B cell (primary cell): ENCODE measurements at regions not wholly inside any gene's neighbourhood (a gene's known extent, or its start where the extent isn't known, plus 50 kb on each side); places are given as distances from the start of the nearest gene placed in this dataset.
"Not testable (repeated sequence)": the region's sequence is repeated elsewhere in the genome, so short reads cannot be mapped to it uniquely, and the experiment has no call there.

ENCODE experiments used
- ATAC-seq: fragments of 200-7000 bp; cut with Tn5 transposase; one replicate; pipeline ENCODE4 v1.10.0; 2021; ENCODE audit warnings: low read depth, mild to moderate bottlenecking, moderate number of reproducible peaks, moderate library complexity
- CTCF ChIA-PET: fragments of 350-600 bp; sonication (Branson Sonifier 250); formaldehyde crosslinking; loops from one replicate; lab custom pipeline; 2021; ENCODE audit warnings: antibody characterized with exemption, inconsistent platforms; lab: Charles Lee
- POLR2A ChIA-PET: fragments of 350-600 bp; sonication (Branson Sonifier 250); formaldehyde crosslinking; loops from one replicate; lab custom pipeline; 2021; ENCODE audit warnings: antibody characterized with exemption; lab: Charles Lee
- DNase-seq: peaks from one replicate; pipeline ENCODE4 v3.0.0; 2013
- H2AFZ ChIP-seq: 2 replicates; pipeline ENCODE4 v1.6.1; 2012; ENCODE audit warnings: mild to moderate bottlenecking, low read depth, low read length; ENCODE audit not compliant: insufficient read depth, poor library complexity, severe bottlenecking
- H3K27ac ChIP-seq, 2 donors: 1 replicate in 1 of 2; 2 replicates in 1 of 2; pipeline ENCODE4 v1.5.1; 2012 to 2013; ENCODE audit warnings: low read length in 2 of 2, mild to moderate bottlenecking in 2 of 2, moderate library complexity in 1 of 2
- H3K27me3 ChIP-seq, 4 experiments: fragments of 200-600 bp in 1 of 4; sonication (generic) in 1 of 4; replicated peaks in 1 of 4; 1 replicate in 2 of 4; 2 replicates in 2 of 4; pipeline versions ENCODE4 v1.6.1 to v1.7.0; 2013 to 2016; ENCODE audit warnings: low read length in 3 of 4, mild to moderate bottlenecking in 2 of 4, mixed read lengths in 1 of 4, moderate library complexity in 1 of 4; ENCODE audit not compliant: insufficient read depth in 4 of 4, control insufficient read depth in 3 of 4; ENCODE audit errors: control extremely low read depth in 1 of 4
- H3K36me3 ChIP-seq, 2 experiments: replicated peaks in 1 of 2; 1 replicate in 1 of 2; 2 replicates in 1 of 2; pipeline versions ENCODE4 v1.6.1 to v1.7.1; 2013; ENCODE audit warnings: low read length in 1 of 2; ENCODE audit not compliant: insufficient read depth in 2 of 2, control insufficient read depth in 1 of 2; ENCODE audit errors: control extremely low read depth in 1 of 2, extremely low read depth in 1 of 2
- H3K4me1 ChIP-seq, 2 donors: fragments of 200-600 bp in 1 of 2; sonication (generic) in 1 of 2; 1 replicate in 1 of 2; 2 replicates in 1 of 2; pipeline versions ENCODE4 v1.5.1 to v1.6.1; 2013 to 2017; ENCODE audit warnings: low read length in 2 of 2; ENCODE audit not compliant: control insufficient read depth in 2 of 2, insufficient read depth in 2 of 2
- H3K4me2 ChIP-seq: replicated peaks from 2 replicates; pipeline ENCODE3; 2012; ENCODE audit warnings: mild to moderate bottlenecking, low read depth, low read length; ENCODE audit not compliant: poor library complexity, severe bottlenecking
- H3K4me3 ChIP-seq, 5 experiments: fragments of 200-600 bp in 1 of 5; sonication (generic) in 1 of 5; 1 replicate in 3 of 5; 2 replicates in 2 of 5; pipeline versions ENCODE4 v1.5.1 to v1.7.0; 2011 to 2016; ENCODE audit warnings: low read length in 4 of 5, mild to moderate bottlenecking in 4 of 5, low read depth in 2 of 5, control low read depth in 1 of 5, moderate library complexity in 1 of 5; ENCODE audit not compliant: insufficient read depth in 1 of 5; ENCODE audit errors: control extremely low read depth in 1 of 5, extremely low read depth in 1 of 5
- H3K79me2 ChIP-seq: fragments of 200-600 bp; sonication (generic); one replicate; pipeline ENCODE4 v1.6.0; 2016; ENCODE audit warnings: low read length; ENCODE audit not compliant: control insufficient read depth, insufficient read depth
- H3K9ac ChIP-seq: fragments of 200-600 bp; sonication (generic); 2 replicates; pipeline ENCODE4 v1.6.1; 2017; ENCODE audit warnings: mild to moderate bottlenecking, low read length, moderate library complexity
- H3K9me3 ChIP-seq, 3 donors: one replicate each; pipeline versions ENCODE4 v1.6.1 to v1.7.1; 2013; ENCODE audit warnings: low read length in 2 of 3; ENCODE audit not compliant: control insufficient read depth in 2 of 3, insufficient read depth in 1 of 3; ENCODE audit errors: control extremely low read depth in 1 of 3
- H4K20me1 ChIP-seq: 2 replicates; pipeline ENCODE4 v1.6.0; 2012; ENCODE audit warnings: mild to moderate bottlenecking, low read length; ENCODE audit not compliant: insufficient read depth, control insufficient read depth, poor library complexity, severe bottlenecking
- H3K27ac Mint-ChIP-seq: one replicate; pipeline ENCODE4 v1.8.0; 2021; ENCODE audit warnings: mixed read lengths
- H3K27me3 Mint-ChIP-seq: one replicate; pipeline ENCODE4 v1.8.0; 2021; ENCODE audit warnings: mixed read lengths
- H3K4me1 Mint-ChIP-seq: one replicate; pipeline ENCODE4 v1.8.0; 2021; ENCODE audit warnings: mixed read lengths
- H3K4me3 Mint-ChIP-seq: one replicate; pipeline ENCODE4 v1.8.0; 2021; ENCODE audit warnings: mixed read lengths
- H3K9me3 Mint-ChIP-seq: one replicate; pipeline ENCODE4 v1.8.0; 2022; ENCODE audit warnings: mixed read lengths; ENCODE audit not compliant: insufficient read depth
- CTCF ChIP-seq: fragments of 200-600 bp; IDR thresholded peaks from one replicate; pipeline ENCODE4 v1.8.0; 2022; ENCODE audit warnings: antibody characterized with exemption, mild to moderate bottlenecking
- EZH2 ChIP-seq: IDR thresholded peaks from 2 replicates; pipeline ENCODE4 v1.6.1; 2012; ENCODE audit warnings: borderline replicate concordance, low read depth, mild to moderate bottlenecking, moderate library complexity, low read length; ENCODE audit not compliant: insufficient read depth, poor library complexity, severe bottlenecking
- WGBS: methylation state at CpG from one replicate; pipeline ENCODE4 v1.1.5; 2013; ENCODE audit warnings: missing lambda C conversion rate; ENCODE audit not compliant: insufficient coverage; 5-methylcytosine and 5-hydroxymethylcytosine counted together
- intact Hi-C: fragments of 100-400 bp; cut with micrococcal nuclease; formaldehyde crosslinking; loops from one replicate; pipeline ENCODE4 v1.10.0; 2022

DNA sequence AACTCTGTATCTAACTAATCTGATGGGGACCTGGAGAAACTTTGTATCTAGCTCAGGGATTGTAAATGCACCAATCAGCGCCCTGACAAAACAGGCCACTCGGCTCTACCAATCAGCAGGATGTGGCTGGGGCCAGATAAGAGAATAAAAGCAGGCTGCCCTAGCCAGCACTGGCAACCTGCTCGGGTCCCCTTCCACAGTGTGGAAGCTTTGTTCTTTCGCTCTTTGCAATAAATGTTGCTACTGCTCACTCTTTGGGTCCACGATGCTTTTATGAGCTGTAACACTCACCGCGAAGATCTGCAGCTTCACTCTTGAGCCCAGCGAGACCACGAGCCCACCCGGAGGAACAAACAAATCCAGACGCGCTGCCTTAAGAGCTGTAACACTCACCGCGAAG lies 93.6 kb upstream of the METAP2 start:
- H3K36me3 ChIP-seq, intact Hi-C loops, H3K27me3 ChIP-seq, POLR2A ChIA-PET, H3K4me2 ChIP-seq, H3K4me3 ChIP-seq, H3K27ac ChIP-seq, H3K4me1 Mint-ChIP-seq, H3K9me3 Mint-ChIP-seq, H3K27me3 Mint-ChIP-seq, H4K20me1 ChIP-seq, H3K4me3 Mint-ChIP-seq, H3K27ac Mint-ChIP-seq, H3K4me1 ChIP-seq, ATAC-seq, H2AFZ ChIP-seq, H3K9ac ChIP-seq, H3K79me2 ChIP-seq, H3K9me3 ChIP-seq, CTCF ChIA-PET, DNase-seq: not testable (repeated sequence)
- 91% methylated on average over 14 of the region's 14 CpGs for WGBS

DNA sequence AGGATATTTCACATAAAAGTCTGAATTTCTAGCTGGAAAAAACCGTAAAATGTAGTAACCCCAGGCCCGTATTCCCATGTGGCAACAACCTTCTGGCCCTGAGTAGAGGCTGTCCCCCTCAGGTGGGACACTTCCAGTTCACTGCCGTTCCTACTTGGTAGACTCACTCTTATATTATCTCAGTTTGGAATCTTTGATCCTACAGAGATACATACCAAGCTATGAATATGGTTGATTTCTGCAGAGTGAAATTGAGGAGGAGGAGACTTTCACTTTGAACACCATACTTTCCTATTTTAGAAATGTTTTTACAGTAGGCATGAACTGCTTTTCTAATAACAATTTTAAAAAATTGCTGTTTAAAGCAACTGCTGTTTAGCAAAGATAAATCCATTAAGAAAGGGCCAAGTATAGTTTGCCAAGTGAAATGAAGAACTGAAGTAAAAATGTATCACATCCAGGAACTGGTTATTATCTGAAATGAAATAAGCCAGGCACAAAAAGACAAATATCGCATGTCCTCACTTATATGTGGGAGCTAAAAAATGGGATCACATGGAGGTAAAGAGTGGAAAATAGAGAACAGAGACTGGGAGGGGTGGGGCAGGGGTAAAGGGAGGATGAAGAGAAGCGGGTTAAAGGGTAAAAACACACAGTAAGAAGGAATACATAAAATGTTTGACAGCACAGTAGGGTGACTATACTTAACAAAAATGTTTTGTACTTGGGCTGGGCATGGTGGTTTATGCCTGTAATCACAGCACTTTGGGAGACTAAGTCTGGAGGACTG lies 92.8 kb upstream of the METAP2 start:
- Mint-ChIP-seq H3K4me3 (no peak overlapping the region), H3K27me3 (no peaks in the 10 kb centered on the region), H3K4me1 (no peaks in the 10 kb centered on the region), H3K27ac (no peak overlapping the region), H3K9me3 (no peaks in the 10 kb centered on the region)
- ChIA-PET POLR2A (no interaction called here), CTCF (no interaction called here)
- Histone ChIP-seq H3K9me3 (peaks cover 0 to 1% (median 0%) of the 10 kb centered on the region in 3 donors), H3K4me3 (no peak overlapping the region), H4K20me1 (no peaks in the 10 kb centered on the region), H2AFZ (no peak overlapping the region), H3K79me2 (no peaks in the 10 kb centered on the region), H3K4me1 (no peaks in the 10 kb centered on the region), H3K4me2 (no peak overlapping the region), H3K36me3 (no peaks in the 10 kb centered on the region), H3K27ac (no peak overlapping the region), H3K9ac (no peak overlapping the region), H3K27me3 (no peaks in the 10 kb centered on the region)
- DNase-seq (no peak), ATAC-seq (no peak)
- intact Hi-C loops = no loop called here
- WGBS = 97% methylated on average over 4 of the region's 5 CpGs
- no peak for TF ChIP-seq EZH2
- TF ChIP-seq CTCF = no peak

DNA sequence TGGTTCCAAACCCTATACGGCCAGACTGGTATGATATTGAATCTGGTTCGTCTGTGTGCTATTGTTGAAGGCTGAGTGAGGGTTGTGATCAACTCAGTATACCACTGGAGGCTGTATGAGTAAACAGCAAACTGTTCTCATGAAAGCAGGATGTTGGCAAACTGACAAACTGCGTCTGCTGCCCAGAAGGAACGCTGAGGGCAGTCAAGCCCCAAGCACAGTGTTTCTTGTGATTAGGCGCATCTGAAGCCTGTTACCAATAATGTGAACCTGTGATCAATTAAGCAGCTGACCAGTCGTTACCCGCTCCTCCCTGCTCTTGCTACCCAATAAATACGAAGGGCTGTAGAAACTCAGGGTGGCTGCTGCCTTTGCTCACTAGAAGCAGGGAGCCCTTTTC lies 90.0 kb upstream of the METAP2 start:
- H3K27me3 ChIP-seq, intact Hi-C loops, H4K20me1 ChIP-seq, H2AFZ ChIP-seq, CTCF ChIA-PET, H3K27ac ChIP-seq, H3K4me3 ChIP-seq, H3K4me2 ChIP-seq, H3K36me3 ChIP-seq, POLR2A ChIA-PET, H3K9me3 Mint-ChIP-seq, H3K4me1 Mint-ChIP-seq, H3K79me2 ChIP-seq, H3K4me3 Mint-ChIP-seq, H3K9ac ChIP-seq, ATAC-seq, H3K4me1 ChIP-seq, H3K27ac Mint-ChIP-seq, H3K27me3 Mint-ChIP-seq, H3K9me3 ChIP-seq, DNase-seq: not testable (repeated sequence)
- WGBS = 93% methylated on average over 8 of the region's 8 CpGs
